WTC11 (cell line): ENCODE measurements at regions not wholly inside any gene's neighbourhood (a gene's known extent, or its start where the extent isn't known, plus 50 kb on each side); places are given as distances from the start of the nearest gene placed in this dataset.

Experiments
- NR3C1 ChIP-seq: sonication (generic); formaldehyde crosslinking; conservative IDR thresholded peaks from 2 replicates; pipeline ENCODE4 v1.8.1; 2023; ENCODE audit warnings: low read depth, mild to moderate bottlenecking, missing genetic modification reagents
- SMAD3 ChIP-seq: sonication (generic); formaldehyde crosslinking; IDR thresholded peaks from 2 replicates; pipeline ENCODE4 v1.8.0; 2022; ENCODE audit warnings: missing genetic modification reagents, mild to moderate bottlenecking, borderline replicate concordance
- SP1 ChIP-seq: sonication (generic); formaldehyde crosslinking; conservative IDR thresholded peaks from 2 replicates; pipeline ENCODE4 v1.8.1; 2022; ENCODE audit warnings: missing genetic modification reagents
- TP53 ChIP-seq: sonication (generic); formaldehyde crosslinking; IDR thresholded peaks from 2 replicates; pipeline ENCODE4 v1.8.1; 2023; ENCODE audit warnings: mild to moderate bottlenecking, missing genetic modification reagents
- TF ChIP-seq, protein P1 (sequence below): sonication (generic); formaldehyde crosslinking; IDR thresholded peaks from 2 replicates; pipeline ENCODE4 v1.8.0; 2022; ENCODE audit warnings: mild to moderate bottlenecking, missing genetic modification reagents
- TF ChIP-seq, protein P2 (sequence below): sonication (generic); formaldehyde crosslinking; IDR thresholded peaks from 2 replicates; pipeline ENCODE4 v1.8.1; 2023; ENCODE audit warnings: mild to moderate bottlenecking, moderate library complexity, missing genetic modification reagents
- TF ChIP-seq, protein P3 (sequence below): fragments of 200-600 bp; IDR thresholded peaks from 2 replicates; pipeline ENCODE4 v1.8.0; 2022; ENCODE audit warnings: antibody characterized with exemption
- TF ChIP-seq, protein P4 (sequence below): sonication (generic); formaldehyde crosslinking; IDR thresholded peaks from 2 replicates; pipeline ENCODE4 v1.8.1; 2023; ENCODE audit warnings: mild to moderate bottlenecking, missing genetic modification reagents, moderate library complexity
- TF ChIP-seq, protein P5 (sequence below): sonication (generic); formaldehyde crosslinking; IDR thresholded peaks from 2 replicates; pipeline ENCODE4 v1.8.1; 2022; ENCODE audit warnings: low read depth, missing genetic modification reagents, borderline replicate concordance

DNA sequence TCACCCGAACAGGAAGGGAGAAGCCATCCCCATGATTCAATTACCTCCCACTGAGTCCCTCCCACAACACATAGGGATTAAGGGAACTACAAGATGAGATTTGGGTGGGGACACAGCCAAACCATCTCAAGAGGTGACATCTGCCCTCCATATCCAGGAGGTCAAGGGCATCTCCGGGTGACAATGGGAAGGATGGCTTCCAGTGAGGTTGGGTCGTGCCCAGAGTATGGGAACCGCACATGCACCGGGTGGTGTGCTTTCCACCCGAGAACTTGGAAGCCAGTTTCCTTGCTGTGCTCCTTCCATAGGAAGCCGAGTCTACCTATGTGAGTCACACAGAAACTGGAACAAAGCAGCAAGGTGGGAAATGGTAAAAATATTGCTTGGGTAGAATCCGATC, 216.9 kb upstream of the SALL3 start:
- TF ChIP-seq, protein P1, sequence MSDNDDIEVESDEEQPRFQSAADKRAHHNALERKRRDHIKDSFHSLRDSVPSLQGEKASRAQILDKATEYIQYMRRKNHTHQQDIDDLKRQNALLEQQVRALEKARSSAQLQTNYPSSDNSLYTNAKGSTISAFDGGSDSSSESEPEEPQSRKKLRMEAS (CRISPR knock-in tag), result no peak
- TF ChIP-seq, protein P2, sequence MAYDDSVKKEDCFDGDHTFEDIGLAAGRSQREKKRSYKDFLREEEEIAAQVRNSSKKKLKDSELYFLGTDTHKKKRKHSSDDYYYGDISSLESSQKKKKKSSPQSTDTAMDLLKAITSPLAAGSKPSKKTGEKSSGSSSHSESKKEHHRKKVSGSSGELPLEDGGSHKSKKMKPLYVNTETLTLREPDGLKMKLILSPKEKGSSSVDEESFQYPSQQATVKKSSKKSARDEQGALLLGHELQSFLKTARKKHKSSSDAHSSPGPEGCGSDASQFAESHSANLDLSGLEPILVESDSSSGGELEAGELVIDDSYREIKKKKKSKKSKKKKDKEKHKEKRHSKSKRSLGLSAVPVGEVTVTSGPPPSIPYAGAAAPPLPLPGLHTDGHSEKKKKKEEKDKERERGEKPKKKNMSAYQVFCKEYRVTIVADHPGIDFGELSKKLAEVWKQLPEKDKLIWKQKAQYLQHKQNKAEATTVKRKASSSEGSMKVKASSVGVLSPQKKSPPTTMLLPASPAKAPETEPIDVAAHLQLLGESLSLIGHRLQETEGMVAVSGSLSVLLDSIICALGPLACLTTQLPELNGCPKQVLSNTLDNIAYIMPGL, result no peak
- TF ChIP-seq, protein P3, sequence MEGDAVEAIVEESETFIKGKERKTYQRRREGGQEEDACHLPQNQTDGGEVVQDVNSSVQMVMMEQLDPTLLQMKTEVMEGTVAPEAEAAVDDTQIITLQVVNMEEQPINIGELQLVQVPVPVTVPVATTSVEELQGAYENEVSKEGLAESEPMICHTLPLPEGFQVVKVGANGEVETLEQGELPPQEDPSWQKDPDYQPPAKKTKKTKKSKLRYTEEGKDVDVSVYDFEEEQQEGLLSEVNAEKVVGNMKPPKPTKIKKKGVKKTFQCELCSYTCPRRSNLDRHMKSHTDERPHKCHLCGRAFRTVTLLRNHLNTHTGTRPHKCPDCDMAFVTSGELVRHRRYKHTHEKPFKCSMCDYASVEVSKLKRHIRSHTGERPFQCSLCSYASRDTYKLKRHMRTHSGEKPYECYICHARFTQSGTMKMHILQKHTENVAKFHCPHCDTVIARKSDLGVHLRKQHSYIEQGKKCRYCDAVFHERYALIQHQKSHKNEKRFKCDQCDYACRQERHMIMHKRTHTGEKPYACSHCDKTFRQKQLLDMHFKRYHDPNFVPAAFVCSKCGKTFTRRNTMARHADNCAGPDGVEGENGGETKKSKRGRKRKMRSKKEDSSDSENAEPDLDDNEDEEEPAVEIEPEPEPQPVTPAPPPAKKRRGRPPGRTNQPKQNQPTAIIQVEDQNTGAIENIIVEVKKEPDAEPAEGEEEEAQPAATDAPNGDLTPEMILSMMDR, result no peak
- TF ChIP-seq, protein P4, sequence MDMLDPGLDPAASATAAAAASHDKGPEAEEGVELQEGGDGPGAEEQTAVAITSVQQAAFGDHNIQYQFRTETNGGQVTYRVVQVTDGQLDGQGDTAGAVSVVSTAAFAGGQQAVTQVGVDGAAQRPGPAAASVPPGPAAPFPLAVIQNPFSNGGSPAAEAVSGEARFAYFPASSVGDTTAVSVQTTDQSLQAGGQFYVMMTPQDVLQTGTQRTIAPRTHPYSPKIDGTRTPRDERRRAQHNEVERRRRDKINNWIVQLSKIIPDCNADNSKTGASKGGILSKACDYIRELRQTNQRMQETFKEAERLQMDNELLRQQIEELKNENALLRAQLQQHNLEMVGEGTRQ (CRISPR knock-in tag), result no peak
- no peak for TF ChIP-seq NR3C1
- TF ChIP-seq, protein P5, sequence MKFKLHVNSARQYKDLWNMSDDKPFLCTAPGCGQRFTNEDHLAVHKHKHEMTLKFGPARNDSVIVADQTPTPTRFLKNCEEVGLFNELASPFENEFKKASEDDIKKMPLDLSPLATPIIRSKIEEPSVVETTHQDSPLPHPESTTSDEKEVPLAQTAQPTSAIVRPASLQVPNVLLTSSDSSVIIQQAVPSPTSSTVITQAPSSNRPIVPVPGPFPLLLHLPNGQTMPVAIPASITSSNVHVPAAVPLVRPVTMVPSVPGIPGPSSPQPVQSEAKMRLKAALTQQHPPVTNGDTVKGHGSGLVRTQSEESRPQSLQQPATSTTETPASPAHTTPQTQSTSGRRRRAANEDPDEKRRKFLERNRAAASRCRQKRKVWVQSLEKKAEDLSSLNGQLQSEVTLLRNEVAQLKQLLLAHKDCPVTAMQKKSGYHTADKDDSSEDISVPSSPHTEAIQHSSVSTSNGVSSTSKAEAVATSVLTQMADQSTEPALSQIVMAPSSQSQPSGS (CRISPR knock-in tag), result no peak
- TF ChIP-seq SMAD3 (CRISPR knock-in tag), result no peak
- TF ChIP-seq TP53, result no peak
- no peak for TF ChIP-seq SP1
